H1 (cell line): ENCODE measurements at regions not wholly inside any gene's neighbourhood (a gene's known extent, or its start where the extent isn't known, plus 50 kb on each side); places are given as distances from the start of the nearest gene placed in this dataset.

Experiments
- CTCF ChIA-PET: fragments of 300-600 bp; sonication (Branson Sonifier 250); formaldehyde crosslinking; loops from one replicate; lab custom pipeline; 2021; ENCODE audit not compliant: partially characterized antibody; lab: Charles Lee
- POLR2A ChIA-PET: fragments of 300-600 bp; sonication (Branson Sonifier 250); formaldehyde crosslinking; loops from one replicate; lab custom pipeline; 2021; ENCODE audit warnings: inconsistent platforms; ENCODE audit not compliant: partially characterized antibody; lab: Charles Lee
- DNase-seq, 2 experiments: peaks; one replicate each; pipeline versions ENCODE4 v3.0.0 to v3.0.0-alpha.2; 2010 to 2022; ENCODE audit warnings: low spot score in 2 of 2, low read depth in 1 of 2, mixed read lengths in 1 of 2
- FAIRE-seq: peaks from 2 replicates; lab custom pipeline; 2011; peaks lifted over from hg19 to GRCh38; lab: Jason Lieb, UNC
- H2AFZ ChIP-seq: 2 replicates; pipeline ENCODE4 v1.8.1; 2012; ENCODE audit warnings: low read length, inconsistent platforms
- H2AK5ac ChIP-seq: 2 replicates; pipeline ENCODE4 v1.6.1; 2013; ENCODE audit warnings: low read depth, low read length
- H2BK120ac ChIP-seq: replicated peaks from 2 replicates; pipeline ENCODE3; 2013; ENCODE audit warnings: low read depth, low read length, inconsistent platforms
- H2BK12ac ChIP-seq: 2 replicates; pipeline ENCODE4 v1.6.1; 2013; ENCODE audit warnings: low read depth, low read length
- H2BK15ac ChIP-seq: 2 replicates; pipeline ENCODE4 v1.6.1; 2013; ENCODE audit warnings: low read length
- H2BK20ac ChIP-seq: 2 replicates; pipeline ENCODE4 v1.6.1; 2013; ENCODE audit warnings: low read length
- H2BK5ac ChIP-seq: 2 replicates; pipeline ENCODE4 v1.6.1; 2013; ENCODE audit warnings: low read depth, low read length
- H3K14ac ChIP-seq: 2 replicates; pipeline ENCODE4 v1.6.1; 2013; ENCODE audit warnings: inconsistent platforms; ENCODE audit not compliant: insufficient read length
- H3K18ac ChIP-seq: 2 replicates; pipeline ENCODE4 v1.6.1; 2013; ENCODE audit warnings: low read length; ENCODE audit errors: extremely low read depth
- H3K23ac ChIP-seq: 2 replicates; pipeline ENCODE4 v1.6.1; 2013; ENCODE audit warnings: inconsistent platforms; ENCODE audit not compliant: insufficient read length
- H3K23me2 ChIP-seq: 2 replicates; pipeline ENCODE4 v1.6.1; 2013; ENCODE audit warnings: low read depth, low read length
- H3K27ac ChIP-seq: 2 replicates; pipeline ENCODE4 v1.6.1; 2011; ENCODE audit warnings: low read depth, low read length, inconsistent platforms
- H3K27me3 ChIP-seq, 4 experiments: replicated peaks in 1 of 4; 1 replicate in 1 of 4; 2 replicates in 3 of 4; pipeline versions ENCODE4 v1.6.1 to v1.8.1; 2011 to 2013; ENCODE audit warnings: low read length in 3 of 4, mild to moderate bottlenecking in 3 of 4, inconsistent platforms in 2 of 4, mixed read lengths in 2 of 4, moderate library complexity in 1 of 4; ENCODE audit not compliant: control insufficient read depth in 3 of 4, insufficient read depth in 3 of 4; ENCODE audit errors: extremely low read depth in 1 of 4
- H3K36me3 ChIP-seq, 4 experiments: 2 replicates each; pipeline versions ENCODE4 v1.6.1 to v1.8.1; 2011 to 2013; ENCODE audit warnings: mild to moderate bottlenecking in 4 of 4, low read length in 3 of 4, moderate library complexity in 2 of 4, control low read depth in 1 of 4, inconsistent platforms in 1 of 4; ENCODE audit not compliant: insufficient read depth in 4 of 4, control insufficient read depth in 2 of 4
- H3K4ac ChIP-seq: replicated peaks from 2 replicates; pipeline ENCODE3; 2013; ENCODE audit warnings: low read length, low read depth, mixed read lengths, inconsistent platforms; ENCODE audit not compliant: insufficient read length
- H3K4me1 ChIP-seq, 4 experiments: replicated peaks in 1 of 4; 1 replicate in 1 of 4; 2 replicates in 3 of 4; pipeline versions ENCODE4 v1.6.1 to v1.8.1; 2011 to 2013; ENCODE audit warnings: low read length in 3 of 4, inconsistent platforms in 2 of 4, mixed read lengths in 1 of 4; ENCODE audit not compliant: insufficient read depth in 4 of 4, control insufficient read depth in 3 of 4
- H3K4me2 ChIP-seq, 2 experiments: 2 replicates each; pipeline versions ENCODE4 v1.6.1 to v1.8.1; 2011 to 2013; ENCODE audit warnings: low read depth in 2 of 2, low read length in 2 of 2, control low read depth in 1 of 2, inconsistent platforms in 1 of 2, mild to moderate bottlenecking in 1 of 2; ENCODE audit not compliant: insufficient read depth in 1 of 2
- H3K4me3 ChIP-seq, 4 experiments: fragments of 200-600, 300-600 bp in 1 of 4; sonication (generic), shearing (Covaris generic), sonication (Bioruptor Twin) in 1 of 4; 2 replicates each; pipeline versions ENCODE4 v1.5.1 to v1.8.1; 2011 to 2016; ENCODE audit warnings: low read length in 4 of 4, low read depth in 3 of 4, control low read depth in 2 of 4, inconsistent platforms in 2 of 4, mild to moderate bottlenecking in 2 of 4, mixed read lengths in 1 of 4, moderate library complexity in 1 of 4; ENCODE audit not compliant: insufficient read depth in 2 of 4; ENCODE audit errors: extremely low read depth in 1 of 4
- H3K56ac ChIP-seq: replicated peaks from 2 replicates; pipeline ENCODE3; 2013; ENCODE audit warnings: low read depth, mild to moderate bottlenecking, mixed read lengths, low read length, inconsistent platforms; ENCODE audit not compliant: insufficient read length
- H3K79me1 ChIP-seq: 2 replicates; pipeline ENCODE4 v1.6.1; 2013; ENCODE audit warnings: low read depth, low read length, control low read depth
- H3K79me2 ChIP-seq, 2 experiments: 2 replicates each; pipeline versions ENCODE4 v1.6.1 to v1.8.1; 2012 to 2013; ENCODE audit warnings: low read length in 2 of 2, mild to moderate bottlenecking in 2 of 2, inconsistent platforms in 1 of 2; ENCODE audit not compliant: insufficient read depth in 2 of 2, control insufficient read depth in 1 of 2
- H3K9ac ChIP-seq, 4 experiments: replicated peaks in 1 of 4; 1 replicate in 1 of 4; 2 replicates in 3 of 4; pipeline versions ENCODE4 v1.6.1 to v1.8.1; 2011 to 2013; ENCODE audit warnings: low read depth in 3 of 4, low read length in 3 of 4, control low read depth in 2 of 4, mild to moderate bottlenecking in 2 of 4, moderate library complexity in 2 of 4, inconsistent platforms in 1 of 4; ENCODE audit errors: extremely low read depth in 1 of 4
- H3K9me3 ChIP-seq, 2 experiments: 2 replicates each; pipeline versions ENCODE4 v1.6.1 to v1.8.1; 2012 to 2013; ENCODE audit warnings: mild to moderate bottlenecking in 2 of 2, moderate library complexity in 2 of 2, control low read depth in 1 of 2, inconsistent platforms in 1 of 2, low read depth in 1 of 2, low read length in 1 of 2, mixed read lengths in 1 of 2; ENCODE audit not compliant: insufficient read depth in 2 of 2
- H4K20me1 ChIP-seq, 2 experiments: replicated peaks in 1 of 2; 2 replicates each; pipeline versions ENCODE3 to v1.8.1; 2011 to 2013; ENCODE audit warnings: inconsistent platforms in 2 of 2, low read length in 2 of 2, mild to moderate bottlenecking in 1 of 2; ENCODE audit not compliant: insufficient read depth in 2 of 2, control insufficient read depth in 1 of 2
- H4K5ac ChIP-seq: 2 replicates; pipeline ENCODE4 v1.6.1; 2013; ENCODE audit warnings: low read length, low read depth, mixed read lengths, inconsistent platforms; ENCODE audit not compliant: insufficient read length
- H4K8ac ChIP-seq: 2 replicates; pipeline ENCODE4 v1.8.0; 2013; ENCODE audit warnings: mild to moderate bottlenecking, moderate library complexity, low read length, inconsistent platforms; ENCODE audit not compliant: insufficient read depth; ENCODE audit errors: extremely low read depth
- H4K91ac ChIP-seq: replicated peaks from 2 replicates; pipeline ENCODE3; 2013; ENCODE audit warnings: low read length, mixed read lengths, inconsistent platforms; ENCODE audit not compliant: insufficient read length
- BCL11A ChIP-seq, 2 experiments: IDR thresholded peaks; one replicate each; pipeline ENCODE4 v1.6.1; 2011; ENCODE audit warnings: low read depth in 2 of 2, low read length in 2 of 2, mild to moderate bottlenecking in 2 of 2
- CBX5 ChIP-seq: fragments of 300-800, 300-1000 bp; sonication (generic); IDR thresholded peaks from 2 replicates; pipeline ENCODE4 v1.7.1; 2016; ENCODE audit warnings: antibody characterized with exemption, low read length, low read depth
- CEBPB ChIP-seq: IDR thresholded peaks from 2 replicates; pipeline ENCODE4 v1.6.1; 2012; ENCODE audit warnings: low read depth, low read length
- CHD1 ChIP-seq: IDR thresholded peaks from 2 replicates; pipeline ENCODE4 v1.6.1; 2012; ENCODE audit warnings: low read depth, low read length, improper control_type of control experiment
- KDM4A ChIP-seq: IDR thresholded peaks from one replicate; pipeline ENCODE4 v1.7.1; 2012; ENCODE audit warnings: low read depth, mild to moderate bottlenecking, moderate library complexity, low read length, inconsistent platforms; ENCODE audit not compliant: severe bottlenecking
- PHF8 ChIP-seq: fragments of 200-600 bp; sonication (generic); conservative IDR thresholded peaks from 2 replicates; pipeline ENCODE4 v1.7.1; 2012; ENCODE audit warnings: low read depth, mild to moderate bottlenecking, inconsistent platforms, low read length, moderate library complexity
- POLR2A ChIP-seq, 2 experiments: IDR thresholded peaks; 1 replicate in 1 of 2; 2 replicates in 1 of 2; pipeline ENCODE4 v1.6.1; 2011; ENCODE audit warnings: low read depth in 2 of 2, low read length in 2 of 2, mild to moderate bottlenecking in 2 of 2; ENCODE audit errors: control extremely low read depth in 1 of 2
- RNF2 ChIP-seq: fragments of 200-900, 300-1000 bp; sonication (generic); IDR thresholded peaks from 2 replicates; pipeline ENCODE4 v1.7.1; 2016; ENCODE audit warnings: borderline replicate concordance, low read depth, mild to moderate bottlenecking, antibody characterized with exemption, low read length; ENCODE audit not compliant: poor library complexity, severe bottlenecking; ENCODE audit errors: missing control alignments
- SRF ChIP-seq: IDR thresholded peaks from 2 replicates; pipeline ENCODE4 v1.6.1; 2011; ENCODE audit warnings: mild to moderate bottlenecking, low read depth, low read length, moderate library complexity
- WGBS, 2 experiments: shearing (Covaris generic) in 1 of 2; methylation state at CpG; one replicate each; pipeline versions ENCODE4 v1.1.6 to v1.1.7; 2013 to 2015; ENCODE audit warnings: low lambda C conversion rate in 2 of 2, mixed read lengths in 2 of 2, inconsistent platforms in 1 of 2, low coverage in 1 of 2, missing lambda C conversion rate in 1 of 2; ENCODE audit not compliant: insufficient replicate concordance in 2 of 2, insufficient coverage in 1 of 2, insufficient read length in 1 of 2; ENCODE audit errors: extremely low coverage in 1 of 2, missing lambda C conversion rate in 1 of 2; 5-methylcytosine and 5-hydroxymethylcytosine counted together

- ChIA-PET POLR2A (interaction anchor here (0.7 kb wide), 1 partner anchor 1105 kb away, joined by 3 read pairs; no protein-coding TSS in a partner anchor), CTCF (interaction anchor here (1.2 to 3.6 kb wide), 4 partner anchors 11 to 233 kb away, joined by 4 to 9 read pairs (median 5); no protein-coding TSS in a partner anchor)
- no peak overlapping the region for H3K4me2 ChIP-seq
- H3K9me3 ChIP-seq, result no peaks in the 10 kb centered on the region
- H2BK5ac ChIP-seq, result no peak overlapping the region
- no peak overlapping the region for H3K27ac ChIP-seq
- H3K27me3 ChIP-seq, result peaks cover 0 to 5% (median 2%) of the 10 kb centered on the region in 4 experiments; a peak in 2 of 7 replicates
- no peak overlapping the region for H3K4me3 ChIP-seq
- H2AK5ac ChIP-seq, result no peak overlapping the region
- no peak for DNase-seq
- H3K23me2 ChIP-seq, result no peaks in the 10 kb centered on the region
- no peak overlapping the region for H2BK20ac ChIP-seq
- no peak overlapping the region for H2BK15ac ChIP-seq
- no peak overlapping the region for H2BK12ac ChIP-seq
- no peak overlapping the region for H2BK120ac ChIP-seq
- FAIRE-seq, result no peak
- H3K36me3 ChIP-seq, result no peaks in the 10 kb centered on the region
- peaks cover 3 to 19% (median 10%) of the 10 kb centered on the region in 4 experiments for H3K4me1 ChIP-seq
- no peak overlapping the region for H3K14ac ChIP-seq
- no peak overlapping the region for H3K9ac ChIP-seq
- 98% methylated on average over 6 of the region's 6 CpGs; no CpG with 5 or more reads in 1 of the 2 experiments for WGBS, 2 experiments
- no peak overlapping the region for H2AFZ ChIP-seq
- no peak overlapping the region for H3K56ac ChIP-seq
- no peaks in the 10 kb centered on the region for H3K79me1 ChIP-seq
- H3K18ac ChIP-seq, result no peak overlapping the region
- no peak overlapping the region for H4K5ac ChIP-seq
- no peaks in the 10 kb centered on the region for H3K79me2 ChIP-seq
- H4K8ac ChIP-seq, result no peak overlapping the region
- H4K20me1 ChIP-seq, result no peaks in the 10 kb centered on the region
- H4K91ac ChIP-seq, result no peak overlapping the region
- no peak overlapping the region for H3K23ac ChIP-seq
- no peak overlapping the region for H3K4ac ChIP-seq
- TF ChIP-seq SRF, result no peak
- no peak for TF ChIP-seq CEBPB
- no peak for TF ChIP-seq KDM4A
- no peak for TF ChIP-seq CBX5
- no peak for TF ChIP-seq PHF8
- TF ChIP-seq CHD1, result no peak
- TF ChIP-seq POLR2A (IDR thresholded peaks at IDR 0.05; ENCODE audit: control extremely low read depth in 1 of 2, low read depth in 2 of 2, low read length in 2 of 2), result no peak
- no peak for TF ChIP-seq RNF2
- no peak for TF ChIP-seq BCL11A (IDR thresholded peaks at IDR 0.05; ENCODE audit: low read depth in 2 of 2, low read length in 2 of 2)
Measured at GRCh38 chr4:153079857-153080391, 124.3 kb upstream of the TRIM2 start.
